SU-DHL-6 (cell line): ENCODE measurements at regions not wholly inside any gene's neighbourhood (a gene's known extent, or its start where the extent isn't known, plus 50 kb on each side); places are given as distances from the start of the nearest gene placed in this dataset.
"Not testable (repeated sequence)": the region's sequence is repeated elsewhere in the genome, so short reads cannot be mapped to it uniquely, and the experiment has no call there.

Experiments
- H2AFZ ChIP-seq: fragments of 200-600 bp; sonication (generic); 2 replicates; pipeline ENCODE4 v1.6.1; 2014; ENCODE audit warnings: low read depth, mild to moderate bottlenecking, moderate library complexity, mixed read lengths, antibody characterized with exemption, low read length; ENCODE audit not compliant: severe bottlenecking
- H3F3A ChIP-seq: fragments of 200-600 bp; shearing (Covaris generic); 2 replicates; pipeline ENCODE4 v1.6.0; 2016; ENCODE audit warnings: antibody characterized with exemption, mild to moderate bottlenecking; ENCODE audit not compliant: insufficient read depth
- H3K27ac ChIP-seq: fragments of 200-600 bp; sonication (generic); 2 replicates; pipeline ENCODE4 v1.5.1; 2016; ENCODE audit warnings: low read depth, mild to moderate bottlenecking, low read length, moderate library complexity, mixed read lengths
- H3K27me3 ChIP-seq: fragments of 200-600 bp; sonication (generic), shearing (Covaris generic); 2 replicates; pipeline ENCODE4 v1.6.0; 2014; ENCODE audit warnings: mild to moderate bottlenecking, low read length
- H3K36me3 ChIP-seq: fragments of 200-600 bp; sonication (generic); 2 replicates; pipeline ENCODE4 v1.6.1; 2014; ENCODE audit warnings: mild to moderate bottlenecking, low read length, mixed read lengths
- H3K4me2 ChIP-seq: fragments of 300-600, 200-600 bp; shearing (Covaris generic), sonication (generic); 2 replicates; pipeline ENCODE4 v1.6.0; 2014; ENCODE audit warnings: low read length, low read depth, mild to moderate bottlenecking; ENCODE audit not compliant: poor library complexity, severe bottlenecking
- H3K4me3 ChIP-seq: fragments of 200-600 bp; sonication (generic); 2 replicates; pipeline ENCODE4 v1.5.1; 2014; ENCODE audit warnings: antibody characterized with exemption, low read length, mild to moderate bottlenecking, mixed read lengths; ENCODE audit not compliant: insufficient read depth, poor library complexity, severe bottlenecking
- H3K79me2 ChIP-seq: fragments of 200-600 bp; sonication (generic); 2 replicates; pipeline ENCODE4 v1.6.1; 2014; ENCODE audit warnings: mild to moderate bottlenecking, low read length, moderate library complexity; ENCODE audit not compliant: insufficient read depth
- H3K9ac ChIP-seq: fragments of 200-600 bp; sonication (generic); 2 replicates; pipeline ENCODE4 v1.7.0; 2014; ENCODE audit warnings: mild to moderate bottlenecking, low read length
- H3K9me2 ChIP-seq: fragments of 200-600 bp; sonication (generic); replicated peaks from 2 replicates; pipeline ENCODE4 v1.6.1; 2014; ENCODE audit warnings: low read length; ENCODE audit not compliant: insufficient read depth
- H3K9me3 ChIP-seq: fragments of 200-600 bp; sonication (generic); 2 replicates; pipeline ENCODE4 v1.6.1; 2014; ENCODE audit warnings: low read length, mixed read lengths; ENCODE audit not compliant: insufficient read depth
- H4K20me1 ChIP-seq: fragments of 200-600 bp; sonication (generic); 2 replicates; pipeline ENCODE4 v1.6.1; 2014; ENCODE audit warnings: low read depth, mild to moderate bottlenecking, antibody characterized with exemption, low read length, moderate library complexity, mixed read lengths
- EZH2phosphoT487 ChIP-seq: fragments of 200-600 bp; sonication (generic), shearing (Covaris generic); conservative IDR thresholded peaks from 2 replicates; pipeline ENCODE4 v1.6.1; 2018; ENCODE audit warnings: mild to moderate bottlenecking, antibody characterized with exemption, low read length, moderate library complexity, mixed read lengths
- TF ChIP-seq, protein P1 (sequence below): fragments of 200-600 bp; sonication (generic); IDR thresholded peaks from one replicate; pipeline ENCODE4 v1.5.1; 2017; ENCODE audit warnings: antibody characterized with exemption, mild to moderate bottlenecking, low read length, moderate library complexity; ENCODE audit not compliant: insufficient read depth, poor library complexity, severe bottlenecking

DNA sequence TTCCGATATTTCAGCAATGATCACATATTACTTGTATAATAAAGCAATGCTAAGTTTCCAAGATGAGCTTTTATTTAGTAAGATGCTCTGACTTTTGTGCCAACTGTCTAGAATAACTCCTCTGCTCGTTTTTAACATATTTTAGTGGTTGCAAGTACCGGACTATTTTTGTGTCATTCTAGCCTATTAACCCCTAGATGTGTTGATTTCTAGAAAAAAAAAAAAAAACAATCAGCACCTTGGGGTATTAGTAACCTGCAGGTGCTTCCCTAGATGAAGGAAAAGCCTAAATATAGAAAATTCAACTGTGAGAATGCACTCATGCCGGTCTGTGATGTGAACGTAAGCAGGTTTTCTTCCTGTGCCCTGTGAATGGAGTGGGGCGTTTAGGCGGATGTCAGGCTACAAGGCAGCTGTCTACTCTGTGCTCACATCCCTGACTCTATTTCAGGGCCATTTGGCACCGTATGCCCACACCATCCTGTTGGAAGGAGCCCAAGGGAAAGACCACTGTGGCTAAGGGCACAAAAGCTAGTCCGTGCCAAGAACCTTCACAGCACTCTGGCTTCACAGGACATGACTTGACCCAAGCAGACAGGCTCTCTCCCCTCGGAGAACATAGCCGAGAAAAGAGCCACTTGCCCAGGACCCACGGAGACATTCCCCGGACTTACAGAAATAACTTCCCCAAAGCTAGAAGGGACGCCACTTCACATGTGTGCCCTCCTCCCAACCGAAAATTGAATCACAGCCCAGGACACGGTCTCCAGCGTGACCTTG, 60.9 kb upstream of the AGAP1 start:
- H3K27ac ChIP-seq = no peak overlapping the region
- no peaks in the 10 kb centered on the region for H4K20me1 ChIP-seq
- H3K9me2 ChIP-seq = no peaks in the 10 kb centered on the region
- no peak overlapping the region for H3K4me2 ChIP-seq
- H3K36me3 ChIP-seq = no peaks in the 10 kb centered on the region
- H3K9me3 ChIP-seq = no peaks in the 10 kb centered on the region
- H3F3A ChIP-seq = no peaks in the 10 kb centered on the region
- H2AFZ ChIP-seq = no peak overlapping the region
- H3K79me2 ChIP-seq = no peaks in the 10 kb centered on the region
- no peak overlapping the region for H3K9ac ChIP-seq
- H3K4me3 ChIP-seq = no peak overlapping the region
- TF ChIP-seq, protein P1, sequence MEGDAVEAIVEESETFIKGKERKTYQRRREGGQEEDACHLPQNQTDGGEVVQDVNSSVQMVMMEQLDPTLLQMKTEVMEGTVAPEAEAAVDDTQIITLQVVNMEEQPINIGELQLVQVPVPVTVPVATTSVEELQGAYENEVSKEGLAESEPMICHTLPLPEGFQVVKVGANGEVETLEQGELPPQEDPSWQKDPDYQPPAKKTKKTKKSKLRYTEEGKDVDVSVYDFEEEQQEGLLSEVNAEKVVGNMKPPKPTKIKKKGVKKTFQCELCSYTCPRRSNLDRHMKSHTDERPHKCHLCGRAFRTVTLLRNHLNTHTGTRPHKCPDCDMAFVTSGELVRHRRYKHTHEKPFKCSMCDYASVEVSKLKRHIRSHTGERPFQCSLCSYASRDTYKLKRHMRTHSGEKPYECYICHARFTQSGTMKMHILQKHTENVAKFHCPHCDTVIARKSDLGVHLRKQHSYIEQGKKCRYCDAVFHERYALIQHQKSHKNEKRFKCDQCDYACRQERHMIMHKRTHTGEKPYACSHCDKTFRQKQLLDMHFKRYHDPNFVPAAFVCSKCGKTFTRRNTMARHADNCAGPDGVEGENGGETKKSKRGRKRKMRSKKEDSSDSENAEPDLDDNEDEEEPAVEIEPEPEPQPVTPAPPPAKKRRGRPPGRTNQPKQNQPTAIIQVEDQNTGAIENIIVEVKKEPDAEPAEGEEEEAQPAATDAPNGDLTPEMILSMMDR = no peak
- TF ChIP-seq EZH2phosphoT487 = no peak
- no peaks in the 10 kb centered on the region for H3K27me3 ChIP-seq

DNA sequence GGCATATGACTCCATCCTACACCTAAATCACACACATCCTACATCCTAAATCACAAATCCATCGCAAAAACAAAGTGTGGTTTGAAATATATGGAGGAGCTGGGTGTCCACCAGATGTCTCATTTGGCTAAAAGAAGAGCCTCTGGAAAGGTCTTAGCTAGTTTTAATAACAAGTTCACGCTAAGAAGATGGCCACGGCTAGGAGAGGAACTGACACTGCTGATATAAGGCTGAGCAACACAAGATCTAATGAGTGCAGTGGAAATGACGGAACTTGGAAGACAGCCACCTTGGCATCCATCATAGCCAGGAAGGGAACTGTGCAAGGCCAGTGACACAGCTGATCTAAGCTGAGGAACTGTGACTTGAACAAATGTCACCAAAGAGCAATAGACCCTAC, 60.0 kb upstream of the AGAP1 start:
- Histone ChIP-seq H4K20me1 (no peaks in the 10 kb centered on the region), H3K9me3 (no peaks in the 10 kb centered on the region), H3K36me3 (no peaks in the 10 kb centered on the region), H3K27ac (no peak overlapping the region), H2AFZ (no peak overlapping the region), H3F3A (no peaks in the 10 kb centered on the region), H3K27me3 (no peaks in the 10 kb centered on the region), H3K9me2 (no peaks in the 10 kb centered on the region), H3K79me2 (no peaks in the 10 kb centered on the region), H3K4me3 (no peak overlapping the region), H3K4me2 (no peak overlapping the region), H3K9ac (no peak overlapping the region)
- TF ChIP-seq EZH2phosphoT487 = no peak
- TF ChIP-seq, protein P1 = no peak

DNA sequence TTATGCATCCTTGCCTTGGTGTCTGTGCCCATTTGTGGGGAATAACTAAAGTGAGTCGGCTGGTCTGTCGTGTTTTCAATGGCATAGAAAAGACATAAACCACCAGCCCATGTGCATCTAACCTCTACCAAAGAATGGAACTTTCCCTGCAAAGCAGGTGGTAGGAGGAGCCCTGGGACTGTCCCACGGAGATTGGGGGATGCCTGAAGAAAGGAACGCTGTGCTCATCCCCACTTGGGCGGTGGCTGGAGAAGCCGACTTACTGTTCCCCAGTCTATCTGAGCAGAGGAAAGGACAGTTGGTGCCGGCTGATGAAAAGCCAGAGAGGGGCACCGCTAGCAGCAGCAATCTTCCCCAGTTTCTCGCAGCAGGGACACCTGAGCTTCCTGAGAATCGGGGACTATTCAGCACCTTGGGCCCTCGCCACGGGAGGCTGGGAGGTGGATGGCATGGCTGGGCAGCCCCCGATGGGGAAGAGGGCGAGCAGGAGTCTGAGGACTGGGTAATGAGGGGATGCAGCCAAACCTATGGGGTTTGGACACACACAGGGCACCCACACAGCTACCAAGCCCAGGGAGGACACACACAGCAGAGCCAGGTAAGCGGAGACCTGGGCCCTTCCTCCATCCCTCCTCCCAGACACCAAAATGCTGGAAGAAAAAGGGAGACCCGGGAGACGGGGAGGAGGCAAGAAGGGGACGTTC, 53.7 kb upstream of the AGAP1 start:
- H3K79me2 ChIP-seq = no peaks in the 10 kb centered on the region
- no peak overlapping the region for H2AFZ ChIP-seq
- no peak overlapping the region for H3K27ac ChIP-seq
- H3K27me3 ChIP-seq = no peaks in the 10 kb centered on the region
- no peaks in the 10 kb centered on the region for H4K20me1 ChIP-seq
- H3K9me2 ChIP-seq = no peaks in the 10 kb centered on the region
- no peaks in the 10 kb centered on the region for H3K9me3 ChIP-seq
- no peaks in the 10 kb centered on the region for H3F3A ChIP-seq
- no peak overlapping the region for H3K9ac ChIP-seq
- no peak overlapping the region for H3K4me3 ChIP-seq
- no peak overlapping the region for H3K4me2 ChIP-seq
- TF ChIP-seq, protein P1 = no peak
- no peak for TF ChIP-seq EZH2phosphoT487
- no peaks in the 10 kb centered on the region for H3K36me3 ChIP-seq

DNA sequence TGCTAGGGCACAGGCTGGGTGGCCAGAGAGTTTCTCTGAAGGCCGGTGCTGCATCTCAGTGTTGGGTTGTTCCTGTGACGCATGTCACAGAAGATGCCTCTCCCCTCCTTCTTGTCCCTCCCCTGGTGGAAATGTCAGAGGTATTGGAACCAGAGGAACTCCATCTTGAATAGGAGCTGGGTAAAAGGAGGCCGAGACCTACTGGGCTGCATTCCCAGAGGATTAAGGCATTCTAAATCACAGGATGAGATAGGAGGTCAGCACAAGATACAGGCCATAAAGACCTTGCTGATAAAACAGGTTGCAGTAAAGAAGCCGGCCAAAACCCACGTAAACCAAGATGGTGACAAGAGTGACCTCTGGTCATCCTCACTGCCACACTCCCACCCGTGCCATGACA, 50.3 kb upstream of the AGAP1 start:
- H3K9me2 ChIP-seq, H3K79me2 ChIP-seq, H2AFZ ChIP-seq, H3K4me2 ChIP-seq, H3K9ac ChIP-seq, H3K4me3 ChIP-seq, H3K27me3 ChIP-seq, H3K36me3 ChIP-seq, H4K20me1 ChIP-seq, H3K27ac ChIP-seq, H3F3A ChIP-seq, H3K9me3 ChIP-seq: not testable (repeated sequence)
